ENCODE measurements at regions not wholly inside any gene's neighbourhood (a gene's known extent, or its start where the extent isn't known, plus 50 kb on each side); places are given as distances from the start of the nearest gene placed in this dataset.

DNA sequence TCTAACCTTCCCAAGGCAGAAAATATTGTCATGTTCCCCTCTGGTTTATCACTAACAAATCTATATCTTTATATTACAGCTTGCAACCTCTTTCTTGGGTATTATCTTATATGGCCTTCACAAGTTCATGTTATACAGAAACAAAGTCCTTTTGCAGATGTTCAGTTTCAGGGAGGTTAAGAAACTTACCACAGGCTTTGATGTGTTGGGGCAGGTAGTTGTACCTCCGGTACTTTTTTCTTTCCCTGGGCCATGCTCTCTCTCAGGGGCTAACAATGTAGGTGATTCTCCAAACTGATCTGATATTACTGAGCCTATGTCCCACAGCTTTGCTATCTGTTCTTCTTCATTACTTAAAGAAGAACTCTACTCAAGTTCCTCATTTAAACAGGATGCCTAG, 548.9 kb upstream of the SYT4 start:
- H3K9me3 Mint-ChIP-seq, result no peaks in the 10 kb centered on the region
- no peak overlapping the region for H3K27ac Mint-ChIP-seq
- no peak for DNase-seq (ENCODE audit: low spot score)
- POLR2A ChIA-PET, result no interaction called here
- no peaks in the 10 kb centered on the region for H3K36me3 Mint-ChIP-seq
- H3K4me1 Mint-ChIP-seq, result peaks cover 16% of the 10 kb centered on the region; the same call in 1 of the 2 replicates
- TF ChIP-seq NR3C1 (CRISPR knock-in tag; conservative IDR thresholded peaks at IDR 0.05; ENCODE audit: low read depth) (no peak), RELA (CRISPR knock-in tag; IDR thresholded peaks at IDR 0.05; ENCODE audit: borderline replicate concordance) (no peak), TEAD4 (CRISPR knock-in tag; IDR thresholded peaks at IDR 0.05) (no peak), ZNF232 (CRISPR knock-in tag; IDR thresholded peaks at IDR 0.05) (no peak), TEAD1 (CRISPR knock-in tag; IDR thresholded peaks at IDR 0.05) (no peak), KAT7 (CRISPR knock-in tag; IDR thresholded peaks at IDR 0.05; ENCODE audit: borderline replicate concordance) (no peak), IRF2 (CRISPR knock-in tag; IDR thresholded peaks at IDR 0.05; ENCODE audit: borderline replicate concordance, low read depth) (no peak), ATF1 (CRISPR knock-in tag; IDR thresholded peaks at IDR 0.05) (no peak), EMX1 (CRISPR knock-in tag; IDR thresholded peaks at IDR 0.05) (no peak), ELF4 (CRISPR knock-in tag; IDR thresholded peaks at IDR 0.05; ENCODE audit: low read depth) (no peak), ZNF219 (CRISPR knock-in tag; IDR thresholded peaks at IDR 0.05; ENCODE audit: borderline replicate concordance) (no peak), ZNF671 (CRISPR knock-in tag; IDR thresholded peaks at IDR 0.05) (no peak)
- TF ChIP-seq, protein P1, sequence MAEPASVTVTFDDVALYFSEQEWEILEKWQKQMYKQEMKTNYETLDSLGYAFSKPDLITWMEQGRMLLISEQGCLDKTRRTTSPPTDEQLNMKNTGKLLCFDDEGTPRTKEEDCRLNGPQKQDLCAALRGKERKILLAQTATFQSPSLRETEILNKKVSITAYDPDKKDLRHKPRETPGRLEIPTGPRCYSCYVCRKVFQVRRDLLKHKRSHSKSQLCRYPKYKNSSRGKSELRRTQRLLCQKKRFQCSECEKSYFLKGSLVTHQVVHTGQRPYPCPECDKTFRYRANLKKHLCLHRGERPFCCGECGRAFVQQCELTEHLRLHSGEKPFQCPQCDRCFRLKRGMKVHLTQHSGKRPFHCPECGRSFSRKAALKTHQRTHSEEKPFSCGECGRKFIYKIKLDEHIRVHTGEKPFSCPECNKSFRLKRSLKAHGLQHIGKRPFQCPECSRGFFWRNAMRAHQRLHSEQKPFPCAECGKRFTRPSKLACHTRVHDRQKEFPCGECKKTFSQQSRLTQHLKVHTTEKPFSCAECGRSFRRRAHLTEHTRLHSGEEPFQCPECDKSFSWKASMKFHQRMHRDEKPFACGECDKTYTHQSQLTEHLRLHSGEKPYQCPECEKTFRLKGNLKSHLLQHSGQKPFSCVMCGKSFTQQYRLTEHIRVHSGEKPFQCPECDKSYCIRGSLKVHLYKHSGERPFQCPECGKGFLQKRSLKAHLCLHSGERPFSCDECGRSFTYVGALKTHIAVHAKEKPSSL (CRISPR knock-in tag; conservative IDR thresholded peaks at IDR 0.05), result no peak
- TF ChIP-seq, protein P2, sequence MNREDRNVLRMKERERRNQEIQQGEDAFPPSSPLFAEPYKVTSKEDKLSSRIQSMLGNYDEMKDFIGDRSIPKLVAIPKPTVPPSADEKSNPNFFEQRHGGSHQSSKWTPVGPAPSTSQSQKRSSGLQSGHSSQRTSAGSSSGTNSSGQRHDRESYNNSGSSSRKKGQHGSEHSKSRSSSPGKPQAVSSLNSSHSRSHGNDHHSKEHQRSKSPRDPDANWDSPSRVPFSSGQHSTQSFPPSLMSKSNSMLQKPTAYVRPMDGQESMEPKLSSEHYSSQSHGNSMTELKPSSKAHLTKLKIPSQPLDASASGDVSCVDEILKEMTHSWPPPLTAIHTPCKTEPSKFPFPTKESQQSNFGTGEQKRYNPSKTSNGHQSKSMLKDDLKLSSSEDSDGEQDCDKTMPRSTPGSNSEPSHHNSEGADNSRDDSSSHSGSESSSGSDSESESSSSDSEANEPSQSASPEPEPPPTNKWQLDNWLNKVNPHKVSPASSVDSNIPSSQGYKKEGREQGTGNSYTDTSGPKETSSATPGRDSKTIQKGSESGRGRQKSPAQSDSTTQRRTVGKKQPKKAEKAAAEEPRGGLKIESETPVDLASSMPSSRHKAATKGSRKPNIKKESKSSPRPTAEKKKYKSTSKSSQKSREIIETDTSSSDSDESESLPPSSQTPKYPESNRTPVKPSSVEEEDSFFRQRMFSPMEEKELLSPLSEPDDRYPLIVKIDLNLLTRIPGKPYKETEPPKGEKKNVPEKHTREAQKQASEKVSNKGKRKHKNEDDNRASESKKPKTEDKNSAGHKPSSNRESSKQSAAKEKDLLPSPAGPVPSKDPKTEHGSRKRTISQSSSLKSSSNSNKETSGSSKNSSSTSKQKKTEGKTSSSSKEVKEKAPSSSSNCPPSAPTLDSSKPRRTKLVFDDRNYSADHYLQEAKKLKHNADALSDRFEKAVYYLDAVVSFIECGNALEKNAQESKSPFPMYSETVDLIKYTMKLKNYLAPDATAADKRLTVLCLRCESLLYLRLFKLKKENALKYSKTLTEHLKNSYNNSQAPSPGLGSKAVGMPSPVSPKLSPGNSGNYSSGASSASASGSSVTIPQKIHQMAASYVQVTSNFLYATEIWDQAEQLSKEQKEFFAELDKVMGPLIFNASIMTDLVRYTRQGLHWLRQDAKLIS (CRISPR knock-in tag; IDR thresholded peaks at IDR 0.05; ENCODE audit: borderline replicate concordance), result no peak
- TF ChIP-seq, protein P3, sequence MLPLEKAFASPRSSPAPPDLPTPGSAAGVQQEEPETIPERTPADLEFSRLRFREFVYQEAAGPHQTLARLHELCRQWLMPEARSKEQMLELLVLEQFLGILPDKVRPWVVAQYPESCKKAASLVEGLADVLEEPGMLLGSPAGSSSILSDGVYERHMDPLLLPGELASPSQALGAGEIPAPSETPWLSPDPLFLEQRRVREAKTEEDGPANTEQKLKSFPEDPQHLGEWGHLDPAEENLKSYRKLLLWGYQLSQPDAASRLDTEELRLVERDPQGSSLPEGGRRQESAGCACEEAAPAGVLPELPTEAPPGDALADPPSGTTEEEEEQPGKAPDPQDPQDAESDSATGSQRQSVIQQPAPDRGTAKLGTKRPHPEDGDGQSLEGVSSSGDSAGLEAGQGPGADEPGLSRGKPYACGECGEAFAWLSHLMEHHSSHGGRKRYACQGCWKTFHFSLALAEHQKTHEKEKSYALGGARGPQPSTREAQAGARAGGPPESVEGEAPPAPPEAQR (CRISPR knock-in tag; IDR thresholded peaks at IDR 0.05), result no peak
- TF ChIP-seq, protein P4, sequence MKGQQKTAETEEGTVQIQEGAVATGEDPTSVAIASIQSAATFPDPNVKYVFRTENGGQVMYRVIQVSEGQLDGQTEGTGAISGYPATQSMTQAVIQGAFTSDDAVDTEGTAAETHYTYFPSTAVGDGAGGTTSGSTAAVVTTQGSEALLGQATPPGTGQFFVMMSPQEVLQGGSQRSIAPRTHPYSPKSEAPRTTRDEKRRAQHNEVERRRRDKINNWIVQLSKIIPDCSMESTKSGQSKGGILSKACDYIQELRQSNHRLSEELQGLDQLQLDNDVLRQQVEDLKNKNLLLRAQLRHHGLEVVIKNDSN (CRISPR knock-in tag; IDR thresholded peaks at IDR 0.05), result no peak
- TF ChIP-seq, protein P5, sequence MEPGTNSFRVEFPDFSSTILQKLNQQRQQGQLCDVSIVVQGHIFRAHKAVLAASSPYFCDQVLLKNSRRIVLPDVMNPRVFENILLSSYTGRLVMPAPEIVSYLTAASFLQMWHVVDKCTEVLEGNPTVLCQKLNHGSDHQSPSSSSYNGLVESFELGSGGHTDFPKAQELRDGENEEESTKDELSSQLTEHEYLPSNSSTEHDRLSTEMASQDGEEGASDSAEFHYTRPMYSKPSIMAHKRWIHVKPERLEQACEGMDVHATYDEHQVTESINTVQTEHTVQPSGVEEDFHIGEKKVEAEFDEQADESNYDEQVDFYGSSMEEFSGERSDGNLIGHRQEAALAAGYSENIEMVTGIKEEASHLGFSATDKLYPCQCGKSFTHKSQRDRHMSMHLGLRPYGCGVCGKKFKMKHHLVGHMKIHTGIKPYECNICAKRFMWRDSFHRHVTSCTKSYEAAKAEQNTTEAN (CRISPR knock-in tag; IDR thresholded peaks at IDR 0.05), result no peak
- TF ChIP-seq, protein P6, sequence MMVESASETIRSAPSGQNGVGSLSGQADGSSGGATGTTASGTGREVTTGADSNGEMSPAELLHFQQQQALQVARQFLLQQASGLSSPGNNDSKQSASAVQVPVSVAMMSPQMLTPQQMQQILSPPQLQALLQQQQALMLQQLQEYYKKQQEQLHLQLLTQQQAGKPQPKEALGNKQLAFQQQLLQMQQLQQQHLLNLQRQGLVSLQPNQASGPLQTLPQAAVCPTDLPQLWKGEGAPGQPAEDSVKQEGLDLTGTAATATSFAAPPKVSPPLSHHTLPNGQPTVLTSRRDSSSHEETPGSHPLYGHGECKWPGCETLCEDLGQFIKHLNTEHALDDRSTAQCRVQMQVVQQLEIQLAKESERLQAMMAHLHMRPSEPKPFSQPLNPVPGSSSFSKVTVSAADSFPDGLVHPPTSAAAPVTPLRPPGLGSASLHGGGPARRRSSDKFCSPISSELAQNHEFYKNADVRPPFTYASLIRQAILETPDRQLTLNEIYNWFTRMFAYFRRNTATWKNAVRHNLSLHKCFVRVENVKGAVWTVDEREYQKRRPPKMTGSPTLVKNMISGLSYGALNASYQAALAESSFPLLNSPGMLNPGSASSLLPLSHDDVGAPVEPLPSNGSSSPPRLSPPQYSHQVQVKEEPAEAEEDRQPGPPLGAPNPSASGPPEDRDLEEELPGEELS (CRISPR knock-in tag; IDR thresholded peaks at IDR 0.05), result no peak
- TF ChIP-seq, protein P7, sequence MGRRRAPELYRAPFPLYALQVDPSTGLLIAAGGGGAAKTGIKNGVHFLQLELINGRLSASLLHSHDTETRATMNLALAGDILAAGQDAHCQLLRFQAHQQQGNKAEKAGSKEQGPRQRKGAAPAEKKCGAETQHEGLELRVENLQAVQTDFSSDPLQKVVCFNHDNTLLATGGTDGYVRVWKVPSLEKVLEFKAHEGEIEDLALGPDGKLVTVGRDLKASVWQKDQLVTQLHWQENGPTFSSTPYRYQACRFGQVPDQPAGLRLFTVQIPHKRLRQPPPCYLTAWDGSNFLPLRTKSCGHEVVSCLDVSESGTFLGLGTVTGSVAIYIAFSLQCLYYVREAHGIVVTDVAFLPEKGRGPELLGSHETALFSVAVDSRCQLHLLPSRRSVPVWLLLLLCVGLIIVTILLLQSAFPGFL (CRISPR knock-in tag; IDR thresholded peaks at IDR 0.05; ENCODE audit: borderline replicate concordance), result no peak
- no peaks in the 10 kb centered on the region for H3K27me3 Mint-ChIP-seq (ENCODE audit: low read depth)
- no peak for ATAC-seq
- CTCF ChIA-PET, result no interaction called here
- no peak overlapping the region for H3K4me3 Mint-ChIP-seq
